Fibroblast of lung (primary cell): ENCODE measurements at regions not wholly inside any gene's neighbourhood (a gene's known extent, or its start where the extent isn't known, plus 50 kb on each side); places are given as distances from the start of the nearest gene placed in this dataset.

Source experiments
- CTCF ChIP-seq, 2 donors: IDR thresholded peaks in 1 of 2; conservative IDR thresholded peaks in 1 of 2; 1 replicate in 1 of 2; 2 replicates in 1 of 2; pipeline ENCODE4 v1.5.1; 2011 to 2012; ENCODE audit warnings: low read length in 2 of 2, control low read depth in 1 of 2, inconsistent platforms in 1 of 2, low read depth in 1 of 2, mild to moderate bottlenecking in 1 of 2
- EZH2 ChIP-seq: IDR thresholded peaks from 2 replicates; pipeline ENCODE4 v1.5.1; 2012; ENCODE audit warnings: low read length, control low read depth, mild to moderate bottlenecking; ENCODE audit errors: missing control alignments

GRCh38 chr1:238334170-238334569 is 443.4 kb upstream of the ZP4 start:
- TF ChIP-seq CTCF (conservative IDR thresholded peaks at IDR 0.05 in 1 of 2, IDR thresholded peaks at IDR 0.05 in 1 of 2; ENCODE audit: low read depth in 1 of 2, low read length in 2 of 2) (no peak), EZH2 (no peak)
